GM12878 (cell line): ENCODE measurements at regions not wholly inside any gene's neighbourhood (a gene's known extent, or its start where the extent isn't known, plus 50 kb on each side); places are given as distances from the start of the nearest gene placed in this dataset.

Experiments used
- ATAC-seq: fragments of 200-7000 bp; cut with Tn5 transposase; 3 replicates; pipeline ENCODE4 v1.9.1; 2020; ENCODE audit warnings: mild to moderate bottlenecking, moderate library complexity
- BruUV-seq: library from RNA; stranded (reverse); fragments of 400-500 nt; replicated peaks from 2 replicates; lab custom pipeline; 2021; lab: Mats Ljungman, UMichigan
- CTCF ChIA-PET: fragments of 300-600 bp; sonication (Branson Sonifier 250); formaldehyde crosslinking; extraction: SDS; loops from one replicate; lab custom pipeline; 2021; ENCODE audit warnings: inconsistent platforms; lab: Yijun Ruan, JAX
- POLR2A ChIA-PET: fragments of 350-600 bp; formaldehyde crosslinking; extraction: SDS; loops from one replicate; lab custom pipeline; 2021; ENCODE audit warnings: inconsistent platforms; lab: Charles Lee
- RAD21 ChIA-PET: fragments of 300-600 bp; sonication (Branson Sonifier 250); formaldehyde crosslinking; loops from one replicate; lab custom pipeline; 2023; ENCODE audit warnings: antibody characterized with exemption; ENCODE audit not compliant: unreplicated experiment; lab: Charles Lee
- SMC1A ChIA-PET: fragments of 300-600 bp; sonication (Branson Sonifier 250); formaldehyde crosslinking; loops from one replicate; lab custom pipeline; 2023; ENCODE audit not compliant: unreplicated experiment, uncharacterized antibody; lab: Charles Lee
- DNase-seq: peaks from one replicate; pipeline ENCODE4 v3.0.0-alpha.2; 2011; ENCODE audit warnings: low read depth, low spot score
- FAIRE-seq: peaks from 3 replicates; lab custom pipeline; 2011; peaks lifted over from hg19 to GRCh38; lab: Jason Lieb, UNC
- H2AFZ ChIP-seq: 2 replicates; pipeline ENCODE4 v1.6.0; 2011; ENCODE audit warnings: low read depth, low read length, control low read depth; ENCODE audit not compliant: control insufficient read depth
- H3K27ac ChIP-seq: 2 replicates; pipeline ENCODE4 v1.5.1; 2011; ENCODE audit warnings: control low read depth; ENCODE audit not compliant: control insufficient read depth, insufficient read depth
- H3K27me3 ChIP-seq, 2 experiments: replicated peaks in 1 of 2; 2 replicates each; pipeline versions ENCODE4 v1.6.0 to v1.6.1; 2011; ENCODE audit warnings: low read length in 1 of 2; ENCODE audit not compliant: control insufficient read depth in 2 of 2, insufficient read depth in 2 of 2
- H3K36me3 ChIP-seq, 2 experiments: 2 replicates each; pipeline ENCODE4 v1.5.1; 2011; ENCODE audit warnings: low read length in 1 of 2; ENCODE audit not compliant: control insufficient read depth in 2 of 2, insufficient read depth in 2 of 2
- H3K4me1 ChIP-seq: 2 replicates; pipeline ENCODE4 v1.6.1; 2011; ENCODE audit warnings: mild to moderate bottlenecking, low read length, moderate library complexity, mixed read lengths; ENCODE audit not compliant: control insufficient read depth, insufficient read depth
- H3K4me2 ChIP-seq: 2 replicates; pipeline ENCODE4 v1.6.0; 2011; ENCODE audit warnings: control low read depth; ENCODE audit not compliant: control insufficient read depth, insufficient read depth
- H3K4me3 ChIP-seq: fragments of 200-600 bp; sonication (generic); 2 replicates; pipeline ENCODE4 v1.5.1; 2016
- H3K79me2 ChIP-seq: 2 replicates; pipeline ENCODE4 v1.6.0; 2011; ENCODE audit warnings: low read length; ENCODE audit not compliant: control insufficient read depth, insufficient read depth
- H3K9ac ChIP-seq: 2 replicates; pipeline ENCODE4 v1.8.0; 2011; ENCODE audit warnings: low read length, control low read depth, mixed read lengths; ENCODE audit not compliant: control insufficient read depth, insufficient read depth
- H3K9me3 ChIP-seq: replicated peaks from 3 replicates; pipeline ENCODE4 v1.5.1; 2011; ENCODE audit warnings: mild to moderate bottlenecking, low read length; ENCODE audit not compliant: control insufficient read depth, insufficient read depth
- H4K20me1 ChIP-seq: 2 replicates; pipeline ENCODE4 v1.6.0; 2011; ENCODE audit not compliant: control insufficient read depth, insufficient read depth
- ASH2L ChIP-seq: fragments of 300-600, 200-600 bp; sonication (generic); IDR thresholded peaks from 2 replicates; pipeline ENCODE4 v1.6.1; 2017; ENCODE audit warnings: low read depth, mild to moderate bottlenecking, borderline replicate concordance
- BHLHE40 ChIP-seq, 2 experiments: fragments of 450-650 bp in 1 of 2; IDR thresholded peaks; 2 replicates each; pipeline ENCODE4 v1.6.1; 2011 to 2017; ENCODE audit warnings: low read depth in 2 of 2, borderline replicate concordance in 1 of 2, improper control_type of control experiment in 1 of 2, low read length in 1 of 2, mild to moderate bottlenecking in 1 of 2
- EED ChIP-seq: sonication (generic); IDR thresholded peaks from 2 replicates; pipeline ENCODE4 v1.6.1; 2016; ENCODE audit warnings: antibody characterized with exemption, low read depth
- HDAC6 ChIP-seq: fragments of 200-600 bp; sonication (generic); IDR thresholded peaks from one replicate; pipeline ENCODE4 v1.8.0; 2017; ENCODE audit warnings: antibody characterized with exemption; ENCODE audit not compliant: unreplicated experiment
- HDGF ChIP-seq: fragments of 450-650 bp; IDR thresholded peaks from 2 replicates; pipeline ENCODE4 v1.6.1; 2016; ENCODE audit warnings: antibody characterized with exemption
- MEF2B ChIP-seq: fragments of 450-650 bp; IDR thresholded peaks from 2 replicates; pipeline ENCODE4 v1.6.1; 2018; ENCODE audit warnings: mild to moderate bottlenecking, moderate library complexity; ENCODE audit not compliant: partially characterized antibody, poor library complexity, severe bottlenecking
- MTA2 ChIP-seq: fragments of 450-650 bp; IDR thresholded peaks from 2 replicates; pipeline ENCODE4 v1.6.1; 2016; ENCODE audit warnings: low read depth, mild to moderate bottlenecking, moderate library complexity
- NFIC ChIP-seq: IDR thresholded peaks from 2 replicates; pipeline ENCODE4 v1.6.1; 2012; ENCODE audit warnings: low read depth, mild to moderate bottlenecking, inconsistent platforms, low read length, moderate library complexity
- RAD21 ChIP-seq: IDR thresholded peaks from 2 replicates; pipeline ENCODE4 v1.6.1; 2011; ENCODE audit warnings: mild to moderate bottlenecking, low read depth, low read length, moderate library complexity; ENCODE audit not compliant: insufficient read depth
- RAD51 ChIP-seq: fragments of 450-650 bp; IDR thresholded peaks from 2 replicates; pipeline ENCODE4 v1.6.1; 2016; ENCODE audit warnings: moderate library complexity, mild to moderate bottlenecking, inconsistent platforms
- RCOR1 ChIP-seq: conservative IDR thresholded peaks from 2 replicates; pipeline ENCODE4 v1.6.1; 2012; ENCODE audit warnings: low read depth, low read length, improper control_type of control experiment
- SREBF2 ChIP-seq: IDR thresholded peaks from 2 replicates; pipeline ENCODE4 v1.6.1; 2012; ENCODE audit warnings: mild to moderate bottlenecking, low read length
- TCF7 ChIP-seq: IDR thresholded peaks from 2 replicates; pipeline ENCODE4 v1.6.1; 2014; ENCODE audit warnings: antibody characterized with exemption, borderline replicate concordance
- in situ Hi-C: fragments of 300-500 bp; cut with MboI; formaldehyde crosslinking; loops from 9 replicates; pipeline ENCODE4 v1.14.3; 2018; ENCODE audit warnings: mixed read lengths
- intact Hi-C: fragments of 100-400 bp; cut with micrococcal nuclease; formaldehyde crosslinking; loops from one replicate; pipeline ENCODE4 v1.14.2; 2022; ENCODE audit not compliant: unreplicated experiment
- TF ChIP-seq, protein P1 (sequence below): IDR thresholded peaks from 2 replicates; pipeline ENCODE4 v1.6.1; 2011; ENCODE audit warnings: low read depth, mild to moderate bottlenecking, low read length, moderate library complexity, borderline replicate concordance; ENCODE audit errors: extremely low read depth
- TF ChIP-seq, protein P2 (sequence below): IDR thresholded peaks from 2 replicates; pipeline ENCODE4 v1.6.1; 2011; ENCODE audit warnings: borderline replicate concordance, low read depth, mild to moderate bottlenecking, moderate library complexity, low read length; ENCODE audit not compliant: insufficient read depth, poor library complexity, severe bottlenecking
- TF ChIP-seq, protein P3 (sequence below), 3 experiments: IDR thresholded peaks in 2 of 3; conservative IDR thresholded peaks in 1 of 3; 2 replicates each; pipeline ENCODE4 v1.5.1; 2011; ENCODE audit warnings: low read depth in 3 of 3, low read length in 3 of 3, mild to moderate bottlenecking in 3 of 3, control low read depth in 2 of 3, moderate library complexity in 2 of 3, inconsistent platforms in 1 of 3, mixed read lengths in 1 of 3; ENCODE audit not compliant: control insufficient read depth in 2 of 3, insufficient read depth in 1 of 3; ENCODE audit errors: extremely low read depth in 1 of 3
- TF ChIP-seq, protein P4 (sequence below): fragments of 450-650 bp; IDR thresholded peaks from 2 replicates; pipeline ENCODE4 v1.6.1; 2018; ENCODE audit warnings: mild to moderate bottlenecking, low read depth, moderate library complexity; ENCODE audit not compliant: partially characterized antibody

DNA sequence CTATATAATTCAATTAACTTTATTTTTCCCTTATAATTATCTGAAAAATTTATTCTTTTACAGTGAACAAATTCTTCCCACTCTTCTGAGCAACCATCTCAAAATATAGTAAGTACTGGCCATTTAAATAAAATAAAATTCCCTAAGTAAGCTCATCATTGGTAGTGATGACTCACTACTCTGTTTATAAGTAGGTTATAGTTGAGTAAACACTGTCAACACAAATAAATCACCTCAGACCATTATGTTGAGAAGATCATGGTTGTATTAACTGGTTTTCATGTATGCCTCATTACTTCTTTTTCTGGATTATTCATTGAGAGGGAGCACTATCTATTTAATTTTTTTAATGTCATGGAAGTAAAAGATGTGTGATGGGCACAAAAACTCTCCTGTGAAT, 220.5 kb downstream of the SEC23A start:
- ATAC-seq (no peak), FAIRE-seq (no peak), DNase-seq (no peak)
- SMC1A ChIA-PET: interaction anchor here (1.1 kb wide), 1 partner anchor 17 kb away, joined by 5 read pairs; no protein-coding TSS in a partner anchor
- H3K27ac ChIP-seq: no peak overlapping the region
- BruUV-seq: no TSS peak
- no peak overlapping the region for H3K4me3 ChIP-seq
- H2AFZ ChIP-seq: no peak overlapping the region
- H3K9me3 ChIP-seq: no peaks in the 10 kb centered on the region
- POLR2A ChIA-PET: no interaction called here
- H3K79me2 ChIP-seq: no peaks in the 10 kb centered on the region
- CTCF ChIA-PET: no interaction called here
- H3K4me2 ChIP-seq: no peak overlapping the region
- H3K4me1 ChIP-seq: no peaks in the 10 kb centered on the region
- H3K36me3 ChIP-seq: no peaks in the 10 kb centered on the region
- H3K27me3 ChIP-seq: peaks cover 0 to 2% of the 10 kb centered on the region in 2 experiments; a peak in 1 of 4 replicates
- H4K20me1 ChIP-seq: no peaks in the 10 kb centered on the region
- in situ Hi-C loops: no loop called here
- no peak overlapping the region for H3K9ac ChIP-seq
- intact Hi-C loops: no loop called here
- RAD21 ChIA-PET: interaction anchor here (1.0 kb wide), 1 partner anchor 11 kb away, joined by 3 read pairs; no protein-coding TSS in a partner anchor
- no peak for TF ChIP-seq TCF7
- TF ChIP-seq MTA2: no peak
- TF ChIP-seq, protein P1, sequence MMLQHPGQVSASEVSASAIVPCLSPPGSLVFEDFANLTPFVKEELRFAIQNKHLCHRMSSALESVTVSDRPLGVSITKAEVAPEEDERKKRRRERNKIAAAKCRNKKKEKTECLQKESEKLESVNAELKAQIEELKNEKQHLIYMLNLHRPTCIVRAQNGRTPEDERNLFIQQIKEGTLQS: no peak
- TF ChIP-seq RAD51: no peak
- no peak for TF ChIP-seq RAD21
- no peak for TF ChIP-seq RCOR1
- TF ChIP-seq HDGF: no peak
- no peak for TF ChIP-seq BHLHE40 (IDR thresholded peaks at IDR 0.05; ENCODE audit: borderline replicate concordance in 1 of 2, low read depth in 2 of 2, low read length in 1 of 2)
- TF ChIP-seq NFIC: no peak
- TF ChIP-seq MEF2B: no peak
- TF ChIP-seq HDAC6: no peak
- TF ChIP-seq, protein P2, sequence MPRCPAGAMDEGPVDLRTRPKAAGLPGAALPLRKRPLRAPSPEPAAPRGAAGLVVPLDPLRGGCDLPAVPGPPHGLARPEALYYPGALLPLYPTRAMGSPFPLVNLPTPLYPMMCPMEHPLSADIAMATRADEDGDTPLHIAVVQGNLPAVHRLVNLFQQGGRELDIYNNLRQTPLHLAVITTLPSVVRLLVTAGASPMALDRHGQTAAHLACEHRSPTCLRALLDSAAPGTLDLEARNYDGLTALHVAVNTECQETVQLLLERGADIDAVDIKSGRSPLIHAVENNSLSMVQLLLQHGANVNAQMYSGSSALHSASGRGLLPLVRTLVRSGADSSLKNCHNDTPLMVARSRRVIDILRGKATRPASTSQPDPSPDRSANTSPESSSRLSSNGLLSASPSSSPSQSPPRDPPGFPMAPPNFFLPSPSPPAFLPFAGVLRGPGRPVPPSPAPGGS: no peak
- TF ChIP-seq SREBF2: no peak
- TF ChIP-seq, protein P3, sequence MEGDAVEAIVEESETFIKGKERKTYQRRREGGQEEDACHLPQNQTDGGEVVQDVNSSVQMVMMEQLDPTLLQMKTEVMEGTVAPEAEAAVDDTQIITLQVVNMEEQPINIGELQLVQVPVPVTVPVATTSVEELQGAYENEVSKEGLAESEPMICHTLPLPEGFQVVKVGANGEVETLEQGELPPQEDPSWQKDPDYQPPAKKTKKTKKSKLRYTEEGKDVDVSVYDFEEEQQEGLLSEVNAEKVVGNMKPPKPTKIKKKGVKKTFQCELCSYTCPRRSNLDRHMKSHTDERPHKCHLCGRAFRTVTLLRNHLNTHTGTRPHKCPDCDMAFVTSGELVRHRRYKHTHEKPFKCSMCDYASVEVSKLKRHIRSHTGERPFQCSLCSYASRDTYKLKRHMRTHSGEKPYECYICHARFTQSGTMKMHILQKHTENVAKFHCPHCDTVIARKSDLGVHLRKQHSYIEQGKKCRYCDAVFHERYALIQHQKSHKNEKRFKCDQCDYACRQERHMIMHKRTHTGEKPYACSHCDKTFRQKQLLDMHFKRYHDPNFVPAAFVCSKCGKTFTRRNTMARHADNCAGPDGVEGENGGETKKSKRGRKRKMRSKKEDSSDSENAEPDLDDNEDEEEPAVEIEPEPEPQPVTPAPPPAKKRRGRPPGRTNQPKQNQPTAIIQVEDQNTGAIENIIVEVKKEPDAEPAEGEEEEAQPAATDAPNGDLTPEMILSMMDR (IDR thresholded peaks at IDR 0.05 in 2 of 3, conservative IDR thresholded peaks at IDR 0.05 in 1 of 3; ENCODE audit: control insufficient read depth in 2 of 3, extremely low read depth in 1 of 3, insufficient read depth in 1 of 3, low read depth in 3 of 3, low read length in 3 of 3): no peak
- TF ChIP-seq, protein P4, sequence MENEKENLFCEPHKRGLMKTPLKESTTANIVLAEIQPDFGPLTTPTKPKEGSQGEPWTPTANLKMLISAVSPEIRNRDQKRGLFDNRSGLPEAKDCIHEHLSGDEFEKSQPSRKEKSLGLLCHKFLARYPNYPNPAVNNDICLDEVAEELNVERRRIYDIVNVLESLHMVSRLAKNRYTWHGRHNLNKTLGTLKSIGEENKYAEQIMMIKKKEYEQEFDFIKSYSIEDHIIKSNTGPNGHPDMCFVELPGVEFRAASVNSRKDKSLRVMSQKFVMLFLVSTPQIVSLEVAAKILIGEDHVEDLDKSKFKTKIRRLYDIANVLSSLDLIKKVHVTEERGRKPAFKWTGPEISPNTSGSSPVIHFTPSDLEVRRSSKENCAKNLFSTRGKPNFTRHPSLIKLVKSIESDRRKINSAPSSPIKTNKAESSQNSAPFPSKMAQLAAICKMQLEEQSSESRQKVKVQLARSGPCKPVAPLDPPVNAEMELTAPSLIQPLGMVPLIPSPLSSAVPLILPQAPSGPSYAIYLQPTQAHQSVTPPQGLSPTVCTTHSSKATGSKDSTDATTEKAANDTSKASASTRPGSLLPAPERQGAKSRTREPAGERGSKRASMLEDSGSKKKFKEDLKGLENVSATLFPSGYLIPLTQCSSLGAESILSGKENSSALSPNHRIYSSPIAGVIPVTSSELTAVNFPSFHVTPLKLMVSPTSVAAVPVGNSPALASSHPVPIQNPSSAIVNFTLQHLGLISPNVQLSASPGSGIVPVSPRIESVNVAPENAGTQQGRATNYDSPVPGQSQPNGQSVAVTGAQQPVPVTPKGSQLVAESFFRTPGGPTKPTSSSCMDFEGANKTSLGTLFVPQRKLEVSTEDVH: no peak
- TF ChIP-seq EED: no peak
- TF ChIP-seq ASH2L: no peak
